Stimulated activated CD4-positive, alpha-beta T cell treated with anti-CD3 and anti-CD28 coated beads, Interleukin-4, amount 100 ng/mL, for 48 hours (primary cell): ENCODE measurements at regions not wholly inside any gene's neighbourhood (a gene's known extent, or its start where the extent isn't known, plus 50 kb on each side); places are given as distances from the start of the nearest gene placed in this dataset.
"Not testable (repeated sequence)": the region's sequence is repeated elsewhere in the genome, so short reads cannot be mapped to it uniquely, and the experiment has no call there.

Experiments used
- DNase-seq, 2 donors: peaks; one replicate each; pipeline ENCODE4 v3.0.0-alpha.2; 2020; ENCODE audit warnings: low read depth in 2 of 2

DNA sequence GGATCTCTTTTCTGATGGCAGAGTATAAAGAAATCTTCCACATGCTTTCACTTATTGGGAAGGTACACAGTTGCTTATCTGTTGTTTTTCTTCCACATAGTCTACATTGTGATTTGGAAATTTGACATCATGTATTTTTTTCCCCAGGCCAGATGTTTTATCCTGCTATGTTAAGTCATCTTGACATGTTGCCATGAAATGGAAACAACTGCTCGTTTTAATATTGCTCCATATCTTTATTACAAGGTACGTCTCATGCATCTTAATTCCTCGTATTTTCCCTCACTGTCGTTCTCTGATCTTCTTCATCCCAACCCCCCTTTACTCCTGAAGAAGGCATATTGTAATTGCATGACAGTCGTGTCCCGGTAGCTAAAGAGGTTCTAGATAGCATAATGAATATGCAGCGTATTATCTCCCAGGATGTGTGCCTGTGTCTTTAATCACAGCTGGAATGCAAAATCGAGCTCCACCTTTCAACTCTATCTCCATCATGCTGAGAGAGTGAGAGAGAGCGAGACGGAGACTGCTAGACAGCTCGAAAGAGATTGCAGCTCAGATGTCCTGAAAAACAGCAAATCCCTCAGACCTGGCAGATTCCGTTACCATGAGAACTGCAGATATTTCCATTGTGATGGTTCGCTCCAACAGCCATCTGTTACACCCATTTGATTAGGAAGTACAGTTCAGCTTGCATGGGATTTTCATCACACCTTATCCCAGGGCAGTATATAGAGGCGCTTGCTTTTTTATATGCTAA lies 281.7 kb downstream of the TMEM38B start:
- DNase-seq = no peak

- no peak for DNase-seq
These were observed 284.0 kb downstream of the TMEM38B start for GRCh38 chr9:105978336-105978735.

GRCh38 chr9:105978826-105979225 lies 284.5 kb downstream of the TMEM38B start:
- DNase-seq = no peak

- DNase-seq = no peak
These were observed 284.9 kb downstream of the TMEM38B start for GRCh38 chr9:105979290-105979689.

- no peak for DNase-seq
These were observed 290.4 kb downstream of the TMEM38B start for GRCh38 chr9:105984714-105985113.

GRCh38 chr9:105993116-105993854 lies 298.9 kb downstream of the TMEM38B start:
- no peak for DNase-seq

GRCh38 chr9:105993921-105994715 lies 299.8 kb downstream of the TMEM38B start:
- DNase-seq = no peak

- DNase-seq = no peak
These were observed 300.6 kb downstream of the TMEM38B start for GRCh38 chr9:105994970-105995369.

DNA sequence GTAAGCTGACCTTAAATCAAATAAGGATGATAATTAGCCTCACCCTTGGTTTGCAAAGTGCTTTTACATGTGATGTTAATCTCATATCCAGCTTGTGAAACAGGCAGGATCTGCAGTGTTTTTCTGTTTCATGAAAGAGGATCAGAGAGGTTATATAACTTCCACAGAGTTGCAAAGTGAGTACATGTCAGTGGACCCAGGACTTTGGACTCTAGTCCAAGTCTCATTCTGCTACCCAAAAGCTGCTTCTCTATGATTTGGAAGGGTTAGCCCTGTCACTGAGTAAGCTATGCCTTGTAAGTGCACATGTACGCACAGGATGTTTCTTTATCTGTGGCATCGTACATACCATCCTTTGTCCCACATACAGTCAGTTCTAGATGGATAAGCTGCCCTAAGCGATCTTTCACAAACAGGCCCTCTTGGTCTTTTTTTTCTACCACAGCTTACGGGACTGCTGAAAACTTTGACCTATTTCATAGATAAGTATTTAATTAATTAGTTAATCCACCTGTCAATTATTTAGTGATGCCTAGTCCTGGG lies 322.9 kb downstream of the TMEM38B start:
- no peak for DNase-seq

DNA sequence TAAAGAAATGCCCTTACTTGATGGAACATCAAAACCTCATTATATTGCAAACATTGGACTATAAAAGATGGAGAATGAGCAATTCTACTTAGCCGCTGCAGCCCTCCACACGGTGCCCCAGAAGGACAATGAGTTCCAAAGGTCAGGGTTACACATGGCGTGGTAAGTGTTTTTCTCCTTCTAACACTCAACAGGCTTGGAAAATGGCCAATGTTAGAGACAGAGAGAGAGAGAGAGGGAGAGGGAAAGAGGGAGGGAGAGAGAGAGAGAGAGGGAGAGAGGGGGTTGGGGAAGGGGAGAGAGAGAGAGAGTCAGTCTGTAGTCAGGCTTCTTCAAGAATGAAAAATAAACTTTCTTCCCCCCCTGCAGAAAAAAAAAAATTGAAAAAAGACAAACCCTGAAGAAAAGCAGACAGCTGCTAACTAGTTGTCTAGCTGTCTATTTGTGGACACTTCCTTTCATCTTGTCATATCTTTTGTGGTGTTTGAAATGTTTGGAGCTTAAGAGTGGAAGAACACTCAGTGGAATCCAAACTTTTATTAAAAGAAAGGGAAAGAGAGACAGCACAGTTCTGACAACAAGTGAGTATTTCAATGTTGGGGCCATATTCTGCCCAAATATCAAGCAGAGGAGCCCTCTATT lies 324.8 kb downstream of the TMEM38B start:
- DNase-seq = no peak

DNA sequence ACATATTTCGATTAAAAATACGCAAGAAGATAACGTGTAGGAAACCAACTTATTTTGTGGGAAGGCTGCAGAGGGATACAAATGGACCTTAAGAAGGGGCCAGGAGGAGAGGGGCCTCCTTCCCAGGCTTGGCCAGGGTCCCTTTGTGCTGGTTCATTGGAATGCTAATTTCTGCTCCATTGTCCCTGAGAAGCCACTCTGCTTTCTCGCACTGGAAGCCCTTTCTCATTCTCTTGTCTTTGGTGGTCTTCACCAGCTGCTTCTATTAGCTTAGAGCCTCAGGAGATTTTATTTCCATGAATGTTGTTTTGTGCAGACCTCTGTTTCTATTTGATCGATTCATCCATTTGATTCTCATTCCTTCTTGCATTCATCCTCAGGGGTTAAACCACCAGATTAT lies 325.4 kb downstream of the TMEM38B start:
- DNase-seq = no peak

DNA sequence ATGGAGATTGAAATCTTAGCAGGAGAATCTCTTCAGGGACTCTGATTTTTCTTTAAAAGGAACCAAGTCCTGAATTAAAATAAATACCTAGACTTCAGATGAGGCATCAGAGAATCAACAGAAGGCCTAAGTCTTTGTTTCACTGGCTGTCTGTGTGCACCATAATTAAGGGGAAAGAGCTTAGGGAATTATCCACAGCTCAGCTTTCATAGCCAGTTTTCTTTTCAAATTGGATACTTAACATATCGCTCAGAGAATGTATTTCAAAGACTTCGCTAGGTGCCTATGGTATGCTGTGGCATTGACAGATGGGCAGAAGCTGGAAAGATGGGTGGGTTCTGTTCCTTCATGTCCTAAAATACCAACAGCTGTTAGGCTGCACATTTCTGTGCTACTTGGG lies 325.8 kb downstream of the TMEM38B start:
- DNase-seq = no peak

GRCh38 chr9:106023455-106023854 lies 329.1 kb downstream of the TMEM38B start:
- no peak for DNase-seq

DNA sequence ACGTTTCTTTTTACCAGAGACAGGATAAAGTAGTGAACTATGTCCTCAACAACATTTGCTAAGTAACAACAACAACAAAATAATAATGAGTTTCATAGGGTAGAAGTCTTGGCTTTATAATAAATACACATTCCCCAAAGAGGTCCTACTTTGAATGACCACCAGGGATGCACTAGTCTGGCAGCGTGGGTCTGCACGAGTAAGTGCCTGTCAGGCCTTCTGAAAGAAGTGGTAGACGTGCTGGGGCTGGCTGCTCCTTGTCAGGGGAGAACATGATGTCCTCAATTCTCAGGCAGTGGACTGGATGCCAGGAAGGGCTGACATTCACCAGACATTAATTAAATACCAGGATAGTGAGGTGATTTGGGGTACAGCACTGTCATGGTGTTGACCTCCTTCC lies 331.1 kb downstream of the TMEM38B start:
- no peak for DNase-seq

GRCh38 chr9:106030146-106030545 lies 335.8 kb downstream of the TMEM38B start:
- not testable (repeated sequence) for DNase-seq

GRCh38 chr9:106032978-106033377 lies 338.6 kb downstream of the TMEM38B start:
- no peak for DNase-seq

DNA sequence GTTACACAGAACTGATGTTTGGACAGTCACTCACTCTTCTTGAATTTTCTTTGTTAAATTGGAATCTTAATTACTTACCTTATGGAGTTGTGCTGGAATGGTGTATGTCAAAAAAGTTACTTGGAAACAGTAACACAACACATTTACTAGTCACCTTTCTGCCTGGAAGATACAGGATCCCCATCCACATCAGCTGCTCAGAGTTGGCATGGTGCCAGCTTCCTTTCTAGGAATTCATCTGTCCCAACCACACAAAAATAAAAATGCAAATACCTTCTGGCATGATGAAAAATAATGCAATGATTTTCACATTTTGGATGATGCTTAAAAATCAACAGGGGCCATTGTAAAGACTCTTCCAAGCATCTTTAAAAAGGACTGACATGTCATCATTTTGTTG lies 341.5 kb downstream of the TMEM38B start:
- DNase-seq = no peak

DNA sequence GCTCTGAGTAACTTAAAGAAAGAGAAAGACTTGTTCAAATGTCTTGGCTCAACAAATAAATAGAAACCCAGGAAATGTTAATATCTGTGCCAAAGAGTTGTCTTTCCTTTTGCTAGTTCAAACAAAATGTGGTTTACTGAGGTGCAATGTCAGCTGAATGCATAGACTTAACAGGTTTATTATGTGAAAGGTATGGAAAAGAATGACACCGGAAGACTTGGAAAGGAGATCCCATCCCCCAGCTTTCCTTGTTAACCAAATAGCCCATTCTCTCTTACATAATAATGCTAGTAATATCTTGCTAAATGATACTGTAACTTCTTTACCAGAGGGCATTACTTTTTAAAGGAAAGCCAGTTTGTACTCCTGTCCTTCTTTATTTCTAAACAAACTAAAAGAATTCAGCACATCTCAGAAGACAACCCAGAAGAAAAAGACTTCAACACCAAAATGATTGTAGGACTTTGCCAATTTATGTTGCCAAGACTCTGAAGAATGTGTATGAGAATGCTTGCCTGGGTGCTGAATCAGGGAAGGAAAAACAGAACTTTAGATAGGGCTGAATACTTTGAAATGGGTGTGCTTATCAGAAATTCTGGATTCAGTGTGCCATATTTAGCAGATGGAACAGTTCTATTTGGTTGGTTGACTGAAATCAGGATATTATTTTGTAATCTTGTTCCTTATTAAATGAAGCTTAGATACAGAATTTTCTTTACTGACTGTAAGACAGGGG lies 344.1 kb downstream of the TMEM38B start:
- DNase-seq = no peak

- no peak for DNase-seq
These were observed 345.0 kb downstream of the TMEM38B start for GRCh38 chr9:106039151-106039935.

- not testable (repeated sequence) for DNase-seq
These were observed 347.6 kb downstream of the TMEM38B start for GRCh38 chr9:106041920-106042319.
